Tibial nerve (tissue), 4 donors: ENCODE measurements at regions not wholly inside any gene's neighbourhood (a gene's known extent, or its start where the extent isn't known, plus 50 kb on each side); places are given as distances from the start of the nearest gene placed in this dataset.

Source experiments
- DNase-seq, 2 donors: peaks; one replicate each; pipeline ENCODE4 v3.0.0-alpha.2; 2019; ENCODE audit warnings: low spot score in 2 of 2
- H3K27ac ChIP-seq, 4 donors: fragments of 200-600 bp; sonication (generic) in 3 of 4; one replicate each; pipeline ENCODE4 v1.5.1; 2017 to 2019; ENCODE audit warnings: mild to moderate bottlenecking in 1 of 4
- H3K27me3 ChIP-seq, 2 donors: fragments of 200-600 bp; sonication (generic) in 1 of 2; one replicate each; pipeline versions ENCODE4 v1.5.1 to v1.6.0; 2017 to 2019
- H3K36me3 ChIP-seq, 3 donors: fragments of 200-600 bp; sonication (generic); one replicate each; pipeline ENCODE4 v1.5.1; 2018 to 2019
- H3K4me1 ChIP-seq, 4 donors: fragments of 200-600 bp; sonication (generic) in 3 of 4; one replicate each; pipeline ENCODE4 v1.5.1; 2017 to 2019
- H3K4me3 ChIP-seq, 4 donors: fragments of 200-600 bp; sonication (generic) in 3 of 4; one replicate each; pipeline ENCODE4 v1.5.1; 2017 to 2019; ENCODE audit warnings: mild to moderate bottlenecking in 1 of 4, moderate library complexity in 1 of 4
- H3K9me3 ChIP-seq, 4 donors: fragments of 200-600 bp; sonication (generic) in 3 of 4; one replicate each; pipeline ENCODE4 v1.5.1; 2017 to 2019
- CTCF ChIP-seq, 5 experiments: fragments of 200-600 bp in 3 of 5; fragments of 450-650 bp in 2 of 5; sonication (generic) in 3 of 5; IDR thresholded peaks; one replicate each; pipeline ENCODE4 v1.5.1; 2016 to 2019; ENCODE audit warnings: antibody characterized with exemption in 5 of 5, mild to moderate bottlenecking in 3 of 5, moderate library complexity in 2 of 5
- EP300 ChIP-seq, 2 donors: sonication (generic); formaldehyde crosslinking; IDR thresholded peaks; one replicate each; pipeline ENCODE4 v1.6.1; 2017; ENCODE audit warnings: antibody characterized with exemption in 2 of 2, mild to moderate bottlenecking in 1 of 2
- POLR2A ChIP-seq, 2 donors: fragments of 450-650 bp; IDR thresholded peaks; one replicate each; pipeline ENCODE4 v1.6.1; 2017; ENCODE audit warnings: antibody characterized with exemption in 2 of 2, mild to moderate bottlenecking in 2 of 2, moderate library complexity in 2 of 2
- WGBS, 2 donors: methylation state at CpG; one replicate each; pipeline ENCODE4 v1.1.5; 2018; 5-methylcytosine and 5-hydroxymethylcytosine counted together

GRCh38 chr2:194320520-194320919 is 1336.5 kb upstream of the SLC39A10 start:
- no peak overlapping the region for H3K27ac ChIP-seq
- no peaks in the 10 kb centered on the region for H3K36me3 ChIP-seq
- H3K27me3 ChIP-seq = no peaks in the 10 kb centered on the region
- H3K9me3 ChIP-seq = no peaks in the 10 kb centered on the region
- H3K4me1 ChIP-seq = no peaks in the 10 kb centered on the region
- H3K4me3 ChIP-seq = no peak overlapping the region
- TF ChIP-seq CTCF (IDR thresholded peaks at IDR 0.05) = no peak
- TF ChIP-seq POLR2A (IDR thresholded peaks at IDR 0.05) = no peak
- no peak for TF ChIP-seq EP300 (IDR thresholded peaks at IDR 0.05)
- DNase-seq = no peak
- 70 to 76% methylated on average over 2 of the region's 2 CpGs for WGBS, 2 donors

- TF ChIP-seq POLR2A (IDR thresholded peaks at IDR 0.05) (no peak), EP300 (IDR thresholded peaks at IDR 0.05) (no peak), CTCF (IDR thresholded peaks at IDR 0.05) (no peak)
- no peak for DNase-seq
- Histone ChIP-seq H3K27ac (no peak overlapping the region), H3K4me1 (no peaks in the 10 kb centered on the region), H3K4me3 (no peak overlapping the region), H3K9me3 (no peaks in the 10 kb centered on the region), H3K27me3 (no peaks in the 10 kb centered on the region), H3K36me3 (no peaks in the 10 kb centered on the region)
- WGBS, 2 donors = 90 to 93% methylated on average over 4 of the region's 4 CpGs
Measured at GRCh38 chr2:194319222-194319992, 1337.6 kb upstream of the SLC39A10 start.

- 93 to 97% methylated on average over 3 of the region's 3 CpGs for WGBS, 2 donors
- no peaks in the 10 kb centered on the region for H3K27me3 ChIP-seq
- no peak overlapping the region for H3K4me3 ChIP-seq
- H3K9me3 ChIP-seq = no peaks in the 10 kb centered on the region
- H3K36me3 ChIP-seq = no peaks in the 10 kb centered on the region
- no peaks in the 10 kb centered on the region for H3K4me1 ChIP-seq
- DNase-seq = no peak
- no peak overlapping the region for H3K27ac ChIP-seq
- TF ChIP-seq POLR2A (IDR thresholded peaks at IDR 0.05) (no peak), EP300 (IDR thresholded peaks at IDR 0.05) (no peak), CTCF (IDR thresholded peaks at IDR 0.05) (no peak)
Measured at GRCh38 chr2:194314042-194314441, 1343.0 kb upstream of the SLC39A10 start.

GRCh38 chr2:194304191-194304590 is 1352.8 kb upstream of the SLC39A10 start:
- Histone ChIP-seq H3K4me3 (no peak overlapping the region), H3K4me1 (no peaks in the 10 kb centered on the region), H3K27ac (no peak overlapping the region), H3K27me3 (no peaks in the 10 kb centered on the region), H3K36me3 (no peaks in the 10 kb centered on the region), H3K9me3 (no peaks in the 10 kb centered on the region)
- no peak for DNase-seq
- TF ChIP-seq CTCF (IDR thresholded peaks at IDR 0.05) (no peak), POLR2A (IDR thresholded peaks at IDR 0.05) (no peak), EP300 (IDR thresholded peaks at IDR 0.05) (no peak)

- no peak for DNase-seq
- H3K27ac ChIP-seq = no peak overlapping the region
- H3K9me3 ChIP-seq = no peaks in the 10 kb centered on the region
- no peak overlapping the region for H3K4me3 ChIP-seq
- TF ChIP-seq EP300 (IDR thresholded peaks at IDR 0.05) (no peak), CTCF (IDR thresholded peaks at IDR 0.05) (no peak), POLR2A (IDR thresholded peaks at IDR 0.05) (no peak)
- H3K4me1 ChIP-seq = no peaks in the 10 kb centered on the region
- H3K36me3 ChIP-seq = no peaks in the 10 kb centered on the region
- no peaks in the 10 kb centered on the region for H3K27me3 ChIP-seq
Measured at GRCh38 chr2:194301946-194302345, 1355.1 kb upstream of the SLC39A10 start.
